Skeletal muscle tissue (tissue), 3 donors: ENCODE measurements at regions not wholly inside any gene's neighbourhood (a gene's known extent, or its start where the extent isn't known, plus 50 kb on each side); places are given as distances from the start of the nearest gene placed in this dataset.

ENCODE experiments used
- H3K27ac ChIP-seq: one replicate; pipeline ENCODE4 v1.7.0; 2013; ENCODE audit warnings: mild to moderate bottlenecking, low read depth, low read length, inconsistent platforms
- H3K27me3 ChIP-seq, 3 donors: one replicate each; pipeline ENCODE4 v1.7.0; 2013; ENCODE audit warnings: low read length in 3 of 3; ENCODE audit not compliant: control insufficient read depth in 3 of 3, insufficient read depth in 3 of 3
- H3K36me3 ChIP-seq, 3 donors: one replicate each; pipeline ENCODE4 v1.7.0; 2013; ENCODE audit warnings: low read length in 3 of 3; ENCODE audit not compliant: control insufficient read depth in 3 of 3, insufficient read depth in 3 of 3
- H3K4me1 ChIP-seq, 3 donors: one replicate each; pipeline ENCODE4 v1.7.0; 2013; ENCODE audit warnings: low read length in 3 of 3, mild to moderate bottlenecking in 3 of 3; ENCODE audit not compliant: control insufficient read depth in 3 of 3, insufficient read depth in 3 of 3
- H3K4me3 ChIP-seq, 3 donors: one replicate each; pipeline ENCODE4 v1.7.0; 2013; ENCODE audit warnings: low read length in 3 of 3
- H3K9ac ChIP-seq, 3 donors: one replicate each; pipeline ENCODE4 v1.7.0; 2013; ENCODE audit warnings: low read length in 3 of 3, mild to moderate bottlenecking in 3 of 3, moderate library complexity in 2 of 3, low read depth in 1 of 3
- H3K9me3 ChIP-seq, 3 donors: one replicate each; pipeline ENCODE4 v1.7.0; 2013; ENCODE audit warnings: low read length in 3 of 3; ENCODE audit not compliant: control insufficient read depth in 3 of 3
- donor health status: Osteomylitis.

DNA sequence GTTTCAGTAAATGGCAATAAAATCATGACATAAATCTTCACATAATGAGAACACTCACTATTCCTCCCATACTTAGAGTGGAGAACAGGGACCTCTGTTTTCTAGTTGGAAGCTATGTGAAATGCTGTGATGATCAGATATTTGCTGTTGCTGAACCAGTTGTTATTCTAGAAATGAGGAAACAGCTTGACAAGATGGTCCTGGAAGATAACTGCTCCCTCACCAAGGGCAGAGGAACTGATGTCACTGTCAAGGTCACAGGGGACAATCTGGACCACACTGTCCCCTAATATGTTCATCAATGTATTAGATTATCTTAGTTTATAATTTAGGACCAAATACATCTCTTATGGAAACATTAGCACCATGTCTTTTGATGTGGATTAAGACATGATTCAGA is 1173.3 kb downstream of the PCDH17 start:
- H3K36me3 ChIP-seq: no peaks in the 10 kb centered on the region
- H3K9me3 ChIP-seq: no peaks in the 10 kb centered on the region
- H3K4me1 ChIP-seq: no peaks in the 10 kb centered on the region
- H3K27ac ChIP-seq: no peak overlapping the region
- H3K9ac ChIP-seq: no peak overlapping the region
- no peaks in the 10 kb centered on the region for H3K27me3 ChIP-seq
- H3K4me3 ChIP-seq: no peak overlapping the region

GRCh38 chr13:58806401-58806800 is 1174.9 kb downstream of the PCDH17 start:
- no peaks in the 10 kb centered on the region for H3K36me3 ChIP-seq
- H3K27ac ChIP-seq: no peak overlapping the region
- H3K4me1 ChIP-seq: no peaks in the 10 kb centered on the region
- H3K4me3 ChIP-seq: no peak overlapping the region
- no peaks in the 10 kb centered on the region for H3K9me3 ChIP-seq
- H3K9ac ChIP-seq: no peak overlapping the region
- no peaks in the 10 kb centered on the region for H3K27me3 ChIP-seq

GRCh38 chr13:58823701-58824100 is 1192.2 kb downstream of the PCDH17 start:
- no peaks in the 10 kb centered on the region for H3K9me3 ChIP-seq
- H3K27ac ChIP-seq: no peak overlapping the region
- H3K9ac ChIP-seq: no peak overlapping the region
- no peaks in the 10 kb centered on the region for H3K4me1 ChIP-seq
- H3K4me3 ChIP-seq: no peak overlapping the region
- no peaks in the 10 kb centered on the region for H3K27me3 ChIP-seq
- no peaks in the 10 kb centered on the region for H3K36me3 ChIP-seq

DNA sequence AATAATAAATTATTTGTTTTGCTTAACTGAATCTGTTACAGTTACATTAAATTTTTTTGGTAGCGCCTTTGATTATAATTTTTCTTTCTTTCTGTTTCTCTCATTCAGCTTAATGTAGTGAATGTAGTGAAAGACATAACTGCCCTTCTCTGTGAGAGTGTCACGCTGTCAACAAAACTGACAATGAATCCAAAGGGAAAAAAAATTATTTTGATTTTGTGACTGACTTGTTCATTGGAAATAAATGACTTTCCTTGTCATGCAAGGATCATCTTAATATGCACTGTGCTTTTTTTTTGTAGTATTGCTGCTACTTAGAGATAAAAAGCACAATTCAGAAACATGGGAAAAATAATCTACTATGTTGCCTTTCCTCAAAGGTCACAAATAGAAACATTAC is 1196.4 kb downstream of the PCDH17 start:
- no peaks in the 10 kb centered on the region for H3K4me1 ChIP-seq

GRCh38 chr13:58830841-58831240 is 1199.3 kb downstream of the PCDH17 start:
- Histone ChIP-seq H3K27me3 (no peaks in the 10 kb centered on the region), H3K4me3 (no peak overlapping the region), H3K27ac (no peak overlapping the region), H3K36me3 (no peaks in the 10 kb centered on the region), H3K9ac (no peak overlapping the region), H3K4me1 (no peaks in the 10 kb centered on the region), H3K9me3 (no peaks in the 10 kb centered on the region)

More for the DNA sequence above, 1196.4 kb downstream of the PCDH17 start:
- H3K27me3 ChIP-seq: no peaks in the 10 kb centered on the region
- no peak overlapping the region for H3K4me3 ChIP-seq
- no peak overlapping the region for H3K27ac ChIP-seq
- H3K9ac ChIP-seq: no peak overlapping the region
- H3K36me3 ChIP-seq: no peaks in the 10 kb centered on the region
- H3K9me3 ChIP-seq: no peaks in the 10 kb centered on the region

GRCh38 chr13:58838615-58839014 is 1207.1 kb downstream of the PCDH17 start:
- Histone ChIP-seq H3K4me1 (no peaks in the 10 kb centered on the region), H3K27me3 (no peaks in the 10 kb centered on the region), H3K9ac (no peak overlapping the region), H3K36me3 (no peaks in the 10 kb centered on the region), H3K9me3 (no peaks in the 10 kb centered on the region), H3K4me3 (no peak overlapping the region), H3K27ac (no peak overlapping the region)

DNA sequence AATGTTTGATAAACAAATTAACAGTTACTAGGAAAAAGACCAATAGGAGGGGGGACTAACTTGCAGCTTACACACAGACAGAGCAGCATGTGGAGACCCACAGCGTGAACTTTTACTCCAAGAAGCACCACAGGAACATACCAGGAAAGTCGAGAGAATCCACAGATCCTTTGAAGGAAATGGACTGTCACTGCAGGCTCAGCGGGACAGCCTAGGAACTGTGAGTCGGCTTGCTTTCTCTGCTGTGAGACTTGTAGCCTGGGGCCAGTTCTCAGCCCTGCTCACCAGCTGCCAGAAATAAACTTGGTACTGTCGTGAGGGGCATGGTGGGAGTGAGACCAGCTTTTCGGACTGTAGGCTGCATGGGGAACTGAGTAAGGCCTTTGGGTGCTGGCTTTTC is 1211.5 kb downstream of the PCDH17 start:
- H3K36me3 ChIP-seq: no peaks in the 10 kb centered on the region
- H3K9me3 ChIP-seq: no peaks in the 10 kb centered on the region
- H3K4me1 ChIP-seq: no peaks in the 10 kb centered on the region
- no peaks in the 10 kb centered on the region for H3K27me3 ChIP-seq
- H3K4me3 ChIP-seq: no peak overlapping the region
- no peak overlapping the region for H3K27ac ChIP-seq
- no peak overlapping the region for H3K9ac ChIP-seq

- Histone ChIP-seq H3K36me3 (no peaks in the 10 kb centered on the region), H3K27me3 (no peaks in the 10 kb centered on the region)
These were observed 1212.0 kb downstream of the PCDH17 start for GRCh38 chr13:58843567-58843966.

GRCh38 chr13:58850161-58850560 is 1218.6 kb downstream of the PCDH17 start:
- Histone ChIP-seq H3K9ac (no peak overlapping the region), H3K4me1 (no peaks in the 10 kb centered on the region), H3K27me3 (no peaks in the 10 kb centered on the region), H3K27ac (no peak overlapping the region), H3K4me3 (no peak overlapping the region), H3K36me3 (no peaks in the 10 kb centered on the region), H3K9me3 (no peaks in the 10 kb centered on the region)

More at GRCh38 chr13:58843567-58843966, 1212.0 kb downstream of the PCDH17 start:
- Histone ChIP-seq H3K9ac (no peak overlapping the region), H3K9me3 (no peaks in the 10 kb centered on the region), H3K4me1 (no peaks in the 10 kb centered on the region), H3K4me3 (no peak overlapping the region), H3K27ac (no peak overlapping the region)

GRCh38 chr13:58852076-58852475 is 1220.5 kb downstream of the PCDH17 start:
- H3K4me1 ChIP-seq: no peaks in the 10 kb centered on the region
- no peak overlapping the region for H3K27ac ChIP-seq
- no peaks in the 10 kb centered on the region for H3K36me3 ChIP-seq
- no peaks in the 10 kb centered on the region for H3K9me3 ChIP-seq
- H3K27me3 ChIP-seq: no peaks in the 10 kb centered on the region
- H3K4me3 ChIP-seq: no peak overlapping the region
- H3K9ac ChIP-seq: no peak overlapping the region

DNA sequence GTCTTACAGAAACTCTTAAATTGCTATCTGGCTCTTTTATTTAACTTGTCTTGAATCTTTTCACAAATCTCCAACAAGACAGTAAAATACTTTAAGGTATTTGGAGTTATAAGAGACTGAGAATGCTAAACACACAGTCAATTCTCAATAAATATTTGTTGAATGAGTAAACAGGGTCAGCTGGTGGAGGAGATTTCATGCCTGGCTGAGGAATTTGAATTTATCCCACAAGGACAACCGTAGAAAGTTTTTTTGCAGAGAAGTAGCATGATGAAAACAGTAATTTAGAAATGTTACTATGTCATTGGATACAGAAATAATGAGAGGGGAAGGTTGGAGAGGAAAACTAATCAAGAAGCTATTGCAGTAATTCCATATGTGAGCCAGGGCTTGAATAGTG is 1223.7 kb downstream of the PCDH17 start:
- Histone ChIP-seq H3K9ac (no peak overlapping the region), H3K36me3 (no peaks in the 10 kb centered on the region)

More for the DNA sequence above, 1223.7 kb downstream of the PCDH17 start:
- Histone ChIP-seq H3K27ac (no peak overlapping the region), H3K9me3 (no peaks in the 10 kb centered on the region), H3K4me1 (no peaks in the 10 kb centered on the region), H3K27me3 (no peaks in the 10 kb centered on the region), H3K4me3 (no peak overlapping the region)
